Brain microvascular endothelial cell (primary cell): ENCODE measurements at regions not wholly inside any gene's neighbourhood (a gene's known extent, or its start where the extent isn't known, plus 50 kb on each side); places are given as distances from the start of the nearest gene placed in this dataset.
"Not testable (repeated sequence)": the region's sequence is repeated elsewhere in the genome, so short reads cannot be mapped to it uniquely, and the experiment has no call there.

Source experiments
- DNase-seq: peaks from one replicate; pipeline ENCODE4 v3.0.0-alpha.2; 2020
- H3K27ac ChIP-seq: fragments of 250-450 bp; sonication (Bioruptor Pico); 2 replicates; pipeline ENCODE4 v1.5.1; 2020; ENCODE audit warnings: mild to moderate bottlenecking, moderate library complexity
- H3K27me3 ChIP-seq: fragments of 250-450 bp; sonication (Bioruptor Pico); replicated peaks from 2 replicates; pipeline ENCODE4 v1.5.1; 2020; ENCODE audit warnings: mild to moderate bottlenecking
- H3K36me3 ChIP-seq: fragments of 250-450 bp; sonication (Bioruptor Pico); replicated peaks from 2 replicates; pipeline ENCODE4 v1.5.1; 2020; ENCODE audit warnings: mild to moderate bottlenecking
- H3K4me3 ChIP-seq: 2 replicates; pipeline ENCODE4 v1.5.1; 2011; ENCODE audit warnings: low read depth, mild to moderate bottlenecking, control low read depth, low read length, moderate library complexity
- CTCF ChIP-seq: IDR thresholded peaks from 2 replicates; pipeline ENCODE4 v1.5.1; 2011; ENCODE audit warnings: low read depth, mild to moderate bottlenecking, moderate library complexity, low read length, control low read depth, inconsistent platforms; ENCODE audit errors: missing control alignments
- in situ Hi-C: cut with HindIII; loops from 2 replicates; pipeline ENCODE4 v1.10.0; 2017; ENCODE audit warnings: low sequenced_read_pairs, low pct_ligation_motif_present

DNA sequence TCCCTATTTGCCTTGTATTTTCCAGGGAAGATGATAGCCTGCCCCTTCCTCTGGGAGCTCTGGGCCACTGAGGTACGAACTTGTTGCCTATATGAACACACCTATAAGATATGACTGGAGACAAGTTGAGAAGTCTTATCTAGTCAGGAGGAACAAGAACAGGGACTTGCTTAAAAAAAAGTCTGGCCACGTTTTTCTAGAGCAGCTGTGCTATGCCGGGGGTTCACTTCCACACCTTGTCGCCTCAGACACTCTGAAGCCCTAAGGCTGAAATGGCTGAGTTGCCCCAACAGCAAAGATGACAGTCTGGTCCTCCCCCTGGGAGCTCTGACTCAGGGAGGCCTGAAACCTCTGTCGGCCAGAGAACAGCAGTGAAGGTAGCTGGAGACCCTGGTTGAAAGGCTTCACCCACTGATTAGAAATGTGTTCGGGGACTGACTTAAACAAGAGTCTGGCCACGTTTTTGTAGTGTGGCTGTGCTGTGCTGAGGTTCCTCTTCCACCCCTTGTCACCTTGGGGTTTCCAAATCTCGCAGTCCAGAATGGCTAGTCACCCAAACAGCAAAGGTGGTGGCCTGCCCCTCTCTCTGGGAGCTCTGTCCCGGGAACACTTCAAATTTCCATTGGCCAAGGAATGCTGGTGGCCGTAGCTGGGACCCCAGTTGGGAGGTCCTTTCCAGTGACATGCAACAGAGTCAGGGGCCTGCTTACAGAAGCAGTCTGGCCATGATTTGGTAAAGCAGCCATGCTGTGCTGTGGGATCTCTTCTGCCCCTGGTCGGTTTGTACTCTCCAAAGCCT is 225.5 kb downstream of the CWH43 start:
- DNase-seq, in situ Hi-C loops, H3K36me3 ChIP-seq, H3K27me3 ChIP-seq, H3K4me3 ChIP-seq, H3K27ac ChIP-seq: not testable (repeated sequence)

DNA sequence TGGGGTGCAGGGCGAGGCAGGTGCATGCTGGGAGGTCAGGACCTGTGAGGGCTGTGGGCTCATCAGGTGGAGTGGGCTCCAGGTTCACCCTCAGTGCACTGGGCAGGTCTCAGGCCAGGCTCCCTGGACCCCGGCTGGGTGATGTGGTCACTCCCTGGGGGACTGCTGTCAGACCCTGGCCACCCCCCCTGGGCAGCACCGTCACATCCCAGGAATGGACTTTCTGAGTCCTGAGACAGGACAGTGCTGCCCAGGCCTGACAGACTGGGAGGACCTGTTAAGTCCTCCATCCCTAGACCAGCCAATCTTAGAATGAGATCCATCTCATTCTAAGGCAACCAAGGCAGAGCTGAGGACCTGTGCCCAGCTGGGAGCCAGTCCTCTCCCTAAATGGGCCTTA is 227.2 kb downstream of the CWH43 start:
- H3K4me3 ChIP-seq, H3K36me3 ChIP-seq, DNase-seq, H3K27ac ChIP-seq, H3K27me3 ChIP-seq, in situ Hi-C loops: not testable (repeated sequence)

GRCh38 chr4:49213750-49214149 is 227.7 kb downstream of the CWH43 start:
- H3K27me3 ChIP-seq, in situ Hi-C loops, H3K4me3 ChIP-seq, DNase-seq, H3K27ac ChIP-seq, H3K36me3 ChIP-seq: not testable (repeated sequence)

DNA sequence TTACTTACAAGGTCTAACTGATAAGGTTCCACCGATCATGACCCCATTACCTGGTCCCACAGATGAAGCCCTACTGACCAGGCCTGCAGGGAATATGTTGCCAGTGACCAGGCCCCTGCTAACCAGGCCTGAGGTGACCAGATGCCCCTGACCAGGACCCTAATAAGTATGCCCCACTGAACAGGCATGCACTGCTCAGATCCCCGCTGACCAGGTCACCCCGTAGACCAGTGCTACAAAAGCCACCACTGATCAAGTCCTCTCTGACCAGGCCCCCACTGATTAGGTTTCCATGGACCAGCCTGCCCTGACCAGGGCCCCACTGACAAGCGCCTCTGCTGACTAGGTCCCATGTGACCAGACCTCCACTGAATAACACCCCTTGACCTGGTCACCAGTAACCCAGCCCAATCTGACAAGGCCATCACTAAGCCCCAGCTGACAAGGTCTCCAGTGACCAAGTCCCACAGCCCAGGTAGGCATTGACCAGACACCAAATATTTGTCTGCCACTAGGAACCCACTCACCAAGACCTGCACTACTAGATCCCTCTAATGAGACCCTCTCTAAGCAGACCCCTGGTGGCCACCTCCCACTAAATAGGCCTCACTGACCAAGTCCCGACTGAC is 228.5 kb downstream of the CWH43 start:
- H3K27me3 ChIP-seq, DNase-seq, H3K27ac ChIP-seq, H3K36me3 ChIP-seq, H3K4me3 ChIP-seq, in situ Hi-C loops: not testable (repeated sequence)

- H3K27ac ChIP-seq, DNase-seq, in situ Hi-C loops, H3K27me3 ChIP-seq, H3K36me3 ChIP-seq, H3K4me3 ChIP-seq: not testable (repeated sequence)
Observed at GRCh38 chr4:49215082-49215479, 229.0 kb downstream of the CWH43 start.

DNA sequence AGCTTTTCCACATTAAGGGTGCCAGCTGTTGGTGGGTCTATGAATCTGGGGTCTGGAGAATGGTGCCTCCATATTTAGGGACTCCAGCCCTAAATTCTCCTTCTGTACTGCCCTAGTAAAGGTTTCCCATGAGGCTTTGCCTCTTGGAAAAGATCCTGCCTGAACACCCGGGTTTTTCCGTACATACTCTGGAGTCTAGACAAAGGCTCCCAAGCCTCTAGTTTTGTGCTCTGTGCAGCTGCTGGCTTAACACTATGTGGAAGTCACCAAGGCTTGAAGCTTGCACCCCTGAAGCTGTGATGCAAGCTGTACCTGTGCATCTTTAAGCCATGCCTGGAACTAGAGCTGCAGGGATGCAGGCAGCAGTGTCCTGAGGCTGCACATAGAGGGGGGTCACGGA is 230.5 kb downstream of the CWH43 start:
- in situ Hi-C loops, DNase-seq, H3K36me3 ChIP-seq, H3K27me3 ChIP-seq, H3K27ac ChIP-seq, H3K4me3 ChIP-seq: not testable (repeated sequence)

GRCh38 chr4:49217492-49217891 is 231.4 kb downstream of the CWH43 start:
- in situ Hi-C loops, result no loop called here
- Histone ChIP-seq H3K27me3 (no peaks in the 10 kb centered on the region), H3K36me3 (no peaks in the 10 kb centered on the region)

GRCh38 chr4:49218094-49218493 is 232.0 kb downstream of the CWH43 start:
- in situ Hi-C loops, H3K4me3 ChIP-seq, DNase-seq, H3K36me3 ChIP-seq, H3K27me3 ChIP-seq, H3K27ac ChIP-seq: not testable (repeated sequence)

More at GRCh38 chr4:49217492-49217891, 231.4 kb downstream of the CWH43 start:
- TF ChIP-seq CTCF, result no peak
- Histone ChIP-seq H3K27ac (no peak overlapping the region), H3K4me3 (no peak overlapping the region)
- DNase-seq, result no peak

DNA sequence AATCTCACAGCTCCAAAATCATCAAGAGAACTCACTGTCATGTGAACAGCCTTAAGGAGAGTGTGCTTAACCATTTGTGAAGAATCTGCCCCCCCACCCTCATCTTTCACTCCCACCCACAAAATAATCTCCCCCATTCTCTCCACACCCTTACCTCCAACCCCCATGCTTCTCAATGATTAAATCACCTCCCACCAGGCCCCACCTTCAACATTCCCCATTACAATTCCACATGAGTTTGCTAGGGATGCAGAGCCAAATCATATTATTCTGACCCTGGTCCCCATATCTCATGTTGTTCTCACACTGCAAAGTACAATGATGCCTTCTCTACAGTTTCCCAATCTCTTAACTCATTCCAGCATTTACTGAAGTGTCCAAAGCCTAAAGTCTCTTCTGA is 232.9 kb downstream of the CWH43 start:
- H3K27me3 ChIP-seq, H3K36me3 ChIP-seq, DNase-seq, H3K27ac ChIP-seq, H3K4me3 ChIP-seq, in situ Hi-C loops: not testable (repeated sequence)

DNA sequence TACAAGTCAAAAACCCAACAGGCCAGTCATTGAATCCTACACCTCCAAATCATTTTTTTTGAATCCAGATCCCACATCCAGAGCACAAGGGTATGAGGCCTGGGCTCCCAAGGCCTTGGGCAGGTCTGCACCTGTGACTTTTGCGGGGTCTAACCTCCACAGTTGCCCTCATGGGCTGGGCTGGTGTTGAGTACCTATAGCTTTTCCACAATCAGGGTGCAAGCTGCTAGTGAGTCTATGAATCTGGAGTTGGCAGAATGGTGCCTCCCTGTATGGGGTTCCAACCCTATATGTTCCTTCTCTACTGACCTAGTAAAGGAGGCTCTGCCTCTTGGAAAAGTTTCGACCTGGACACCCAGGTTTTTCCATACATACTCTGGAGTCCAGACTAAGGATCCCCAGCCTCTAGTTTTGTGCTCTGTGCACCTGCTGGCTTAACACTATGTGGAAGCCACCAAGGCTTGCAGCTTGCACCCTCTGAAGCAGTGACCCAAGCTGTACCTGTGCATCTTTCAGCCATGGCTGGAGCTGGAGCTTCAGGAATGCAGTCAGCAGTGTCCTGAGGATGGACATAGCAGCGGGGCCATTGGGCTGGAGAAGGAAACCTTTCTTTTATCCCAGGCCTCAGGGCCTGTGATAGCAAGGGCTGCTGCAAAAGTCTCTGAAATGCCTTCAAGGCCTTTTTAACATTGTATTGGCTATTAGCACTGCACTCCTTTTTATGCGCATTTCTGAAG is 233.6 kb downstream of the CWH43 start:
- H3K27me3 ChIP-seq, in situ Hi-C loops, H3K27ac ChIP-seq, H3K4me3 ChIP-seq, DNase-seq, H3K36me3 ChIP-seq: not testable (repeated sequence)
